HK-2 (cell line): ENCODE measurements at regions not wholly inside any gene's neighbourhood (a gene's known extent, or its start where the extent isn't known, plus 50 kb on each side); places are given as distances from the start of the nearest gene placed in this dataset.

Experiments used
- DNase-seq: peaks from one replicate; pipeline ENCODE4 v3.0.0-alpha.2; 2018; ENCODE audit not compliant: unreplicated experiment

DNA sequence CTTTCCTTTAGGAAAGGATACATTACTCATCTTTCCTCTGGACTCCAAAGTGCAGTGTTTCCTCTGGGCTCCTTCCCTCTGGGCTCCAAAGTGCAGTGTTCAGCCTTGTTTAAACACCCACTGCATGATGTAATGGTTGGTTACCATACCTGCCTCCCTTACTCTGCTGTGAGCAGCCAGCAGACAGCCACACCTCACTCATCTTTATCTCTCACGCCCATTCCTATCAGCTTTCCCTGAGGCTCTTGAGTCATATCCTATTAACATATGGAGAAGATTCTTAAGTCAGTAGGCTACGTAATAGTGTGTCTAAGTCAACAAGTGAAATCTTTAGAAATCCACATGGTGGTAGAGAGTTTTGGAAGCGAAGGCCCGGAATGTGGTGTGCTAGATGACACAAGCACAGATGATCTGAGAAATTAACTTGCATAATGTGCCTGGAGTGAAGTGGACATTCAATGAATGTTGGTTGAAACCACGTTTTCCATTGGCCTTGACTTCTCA lies 97.2 kb upstream of the CTNNB1 start:
- DNase-seq, result no peak

DNA sequence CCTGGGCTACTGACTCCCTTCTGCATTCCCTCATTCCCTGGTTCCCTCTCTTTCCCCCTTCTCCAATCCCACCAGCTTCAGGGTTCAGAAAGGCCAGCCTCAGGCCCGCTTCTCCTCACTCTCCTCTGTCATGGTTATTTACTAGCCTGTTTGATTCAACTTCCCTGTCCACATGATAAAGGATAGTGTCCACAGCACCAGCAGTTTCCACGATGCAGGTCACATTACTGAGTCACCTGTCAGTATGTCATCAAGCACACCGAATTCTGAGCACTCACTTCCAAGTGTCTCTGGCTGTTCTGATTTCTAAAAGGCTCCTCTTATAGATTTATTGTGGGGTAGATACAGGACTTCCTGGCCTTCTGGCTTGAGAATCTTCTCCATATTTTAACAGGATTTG lies 96.6 kb upstream of the CTNNB1 start:
- no peak for DNase-seq

DNA sequence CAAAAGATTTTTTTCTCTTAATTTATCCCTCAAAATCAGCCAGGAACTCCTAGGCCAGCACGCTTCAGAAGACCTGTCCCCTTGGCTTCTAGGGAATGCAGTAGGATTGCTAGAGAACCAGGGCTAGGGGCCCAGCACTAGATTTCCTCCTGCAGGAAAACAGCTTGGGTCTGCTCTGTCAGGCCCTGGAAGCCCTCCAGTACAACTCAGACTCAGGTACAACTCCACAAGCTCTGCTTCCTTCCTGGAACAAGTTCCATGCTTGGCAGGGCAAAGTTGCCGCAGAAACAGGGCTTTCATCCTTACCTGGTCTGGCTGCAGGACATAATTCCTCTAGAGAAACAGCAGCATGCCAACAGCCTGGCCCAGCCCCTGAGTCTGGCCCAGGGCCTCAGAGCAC lies 96.1 kb upstream of the CTNNB1 start:
- no peak for DNase-seq

DNA sequence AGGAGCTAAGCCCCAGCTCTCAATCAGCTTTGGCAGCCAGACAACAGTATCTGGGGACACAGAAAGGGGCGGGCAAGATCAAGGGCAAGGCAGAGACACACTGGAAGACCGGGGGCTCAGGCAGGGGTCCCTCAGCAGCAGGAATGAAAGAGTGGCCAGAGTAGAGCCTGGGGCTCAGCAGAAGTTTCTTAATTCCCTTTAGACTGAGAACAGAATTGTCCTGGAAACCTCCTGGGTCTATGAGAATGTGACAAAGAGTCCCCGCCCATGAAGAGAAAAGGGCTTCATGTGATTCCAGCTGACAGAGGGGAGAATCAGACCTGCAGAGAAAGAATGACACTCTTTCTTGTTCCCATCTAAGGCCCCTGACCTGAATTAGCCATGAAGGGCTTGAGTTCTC lies 95.2 kb upstream of the CTNNB1 start:
- no peak for DNase-seq

DNA sequence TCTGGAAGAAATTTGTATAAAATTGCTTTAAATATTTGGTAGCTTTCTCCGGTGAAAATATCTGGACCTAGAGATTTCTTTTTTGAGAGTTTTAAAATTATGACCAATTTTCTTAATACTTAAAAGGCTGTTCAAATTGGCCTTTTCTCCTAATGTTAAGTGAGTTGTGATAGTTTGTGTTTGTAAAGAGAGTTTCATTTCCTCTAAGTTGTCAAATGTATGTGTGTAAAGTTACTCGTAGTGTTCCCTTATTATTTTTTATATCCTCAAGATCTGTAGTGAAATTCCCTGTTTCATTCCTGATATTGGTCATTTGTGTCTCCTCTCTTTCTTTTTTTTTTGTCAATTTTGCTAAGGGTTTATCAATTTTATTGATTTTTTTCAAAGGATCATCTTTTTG lies 92.6 kb upstream of the CTNNB1 start:
- DNase-seq, result no peak

DNA sequence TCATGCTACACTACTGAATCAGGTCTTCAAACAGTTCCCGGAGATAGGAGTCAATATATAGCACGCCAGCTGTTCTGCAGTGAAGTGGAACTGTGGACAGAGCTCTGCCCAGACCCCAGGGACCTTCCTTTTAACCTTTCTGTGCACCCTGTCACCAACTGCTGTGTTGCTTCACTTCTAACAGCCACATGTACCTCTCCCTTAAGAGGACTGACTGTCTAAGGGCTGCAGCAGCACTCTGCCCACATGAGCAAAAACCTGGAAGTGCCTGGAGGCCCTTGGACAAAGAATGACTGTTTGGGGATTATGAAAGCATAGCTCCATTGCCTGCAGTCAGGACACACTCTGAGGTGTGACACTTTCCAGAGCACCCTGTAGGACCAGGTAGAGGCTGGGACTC lies 88.3 kb upstream of the CTNNB1 start:
- no peak for DNase-seq

DNA sequence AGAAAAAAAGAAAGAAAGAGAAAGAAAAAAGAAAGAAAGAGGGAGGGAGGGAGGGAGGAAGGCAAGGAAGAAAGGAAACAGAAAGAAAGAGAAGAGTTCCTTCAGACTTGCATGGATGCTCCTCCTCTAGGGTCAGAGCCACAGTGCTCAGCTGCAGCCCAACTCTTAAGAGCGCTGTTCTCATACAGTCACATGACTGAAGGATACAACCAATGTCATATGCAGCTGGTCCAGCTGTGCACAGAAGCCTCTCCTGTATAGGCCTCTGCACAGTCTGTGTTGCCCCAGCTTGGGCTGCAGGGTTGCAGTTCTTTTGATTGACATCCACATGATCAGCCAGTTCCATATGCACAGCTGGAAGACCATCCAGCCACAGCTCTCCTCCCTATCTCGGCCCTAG lies 86.8 kb upstream of the CTNNB1 start:
- DNase-seq, result no peak

DNA sequence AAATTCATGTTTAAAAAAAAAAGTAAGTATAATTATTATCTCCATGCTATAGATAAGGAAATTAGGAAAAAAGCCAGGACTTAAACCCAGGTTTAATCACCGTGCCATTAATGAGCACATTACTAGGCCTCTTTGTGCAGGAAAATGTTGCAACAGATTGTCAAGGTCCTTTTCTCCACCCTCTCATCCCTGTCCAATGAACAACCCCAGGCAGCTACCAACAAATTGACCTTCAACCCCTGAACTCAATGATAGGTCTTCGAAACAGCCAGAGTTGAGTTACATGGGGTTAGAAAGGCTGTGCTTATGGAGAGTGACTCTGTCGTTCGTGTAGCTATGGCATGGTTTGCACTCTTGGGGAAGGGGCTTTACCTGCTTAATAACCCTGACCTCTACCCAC lies 84.2 kb upstream of the CTNNB1 start:
- no peak for DNase-seq

DNA sequence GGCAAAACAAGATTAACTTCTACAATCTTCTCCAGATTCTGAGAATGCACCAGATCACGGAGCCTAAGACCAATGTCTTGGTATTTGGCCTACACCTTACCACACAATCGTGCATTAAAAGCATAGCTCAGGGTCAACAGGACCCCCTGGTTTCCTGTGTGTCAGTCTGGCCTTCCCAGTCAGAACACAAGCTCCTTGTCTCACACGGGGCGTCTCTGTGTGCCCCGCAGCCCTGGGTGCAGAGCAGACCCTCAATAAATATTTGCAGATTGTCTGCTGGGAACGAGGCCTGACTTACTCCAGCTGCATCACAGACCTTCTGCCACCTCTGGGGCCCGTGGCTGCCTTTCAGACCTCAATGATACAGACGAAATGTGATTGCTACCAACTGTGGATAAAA lies 82.5 kb upstream of the CTNNB1 start:
- DNase-seq, result no peak

DNA sequence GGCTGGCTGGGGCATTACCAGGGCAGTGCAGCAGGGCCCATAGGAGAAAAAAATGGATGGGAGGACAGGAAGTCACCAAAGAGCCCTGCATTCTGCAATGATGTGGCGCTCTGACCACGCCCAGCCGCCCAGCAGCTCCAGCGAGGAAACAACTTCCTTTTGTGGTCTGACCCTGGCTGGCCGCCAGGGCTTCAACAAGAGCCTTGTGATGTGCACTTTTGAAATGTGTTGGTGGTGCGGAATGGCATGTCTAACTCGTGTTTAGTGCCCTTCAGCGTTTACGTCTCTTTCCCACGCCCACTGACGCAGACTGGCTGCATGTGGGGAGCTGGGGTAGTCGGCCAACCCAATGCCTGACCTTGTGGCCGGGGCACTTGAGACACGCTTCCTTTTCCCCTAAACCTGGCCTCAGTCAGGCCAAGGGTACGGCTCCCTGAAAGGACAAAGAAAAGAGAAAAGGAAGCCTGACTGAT lies 81.9 kb upstream of the CTNNB1 start:
- peak; percentile 92 for DNase-seq

DNA sequence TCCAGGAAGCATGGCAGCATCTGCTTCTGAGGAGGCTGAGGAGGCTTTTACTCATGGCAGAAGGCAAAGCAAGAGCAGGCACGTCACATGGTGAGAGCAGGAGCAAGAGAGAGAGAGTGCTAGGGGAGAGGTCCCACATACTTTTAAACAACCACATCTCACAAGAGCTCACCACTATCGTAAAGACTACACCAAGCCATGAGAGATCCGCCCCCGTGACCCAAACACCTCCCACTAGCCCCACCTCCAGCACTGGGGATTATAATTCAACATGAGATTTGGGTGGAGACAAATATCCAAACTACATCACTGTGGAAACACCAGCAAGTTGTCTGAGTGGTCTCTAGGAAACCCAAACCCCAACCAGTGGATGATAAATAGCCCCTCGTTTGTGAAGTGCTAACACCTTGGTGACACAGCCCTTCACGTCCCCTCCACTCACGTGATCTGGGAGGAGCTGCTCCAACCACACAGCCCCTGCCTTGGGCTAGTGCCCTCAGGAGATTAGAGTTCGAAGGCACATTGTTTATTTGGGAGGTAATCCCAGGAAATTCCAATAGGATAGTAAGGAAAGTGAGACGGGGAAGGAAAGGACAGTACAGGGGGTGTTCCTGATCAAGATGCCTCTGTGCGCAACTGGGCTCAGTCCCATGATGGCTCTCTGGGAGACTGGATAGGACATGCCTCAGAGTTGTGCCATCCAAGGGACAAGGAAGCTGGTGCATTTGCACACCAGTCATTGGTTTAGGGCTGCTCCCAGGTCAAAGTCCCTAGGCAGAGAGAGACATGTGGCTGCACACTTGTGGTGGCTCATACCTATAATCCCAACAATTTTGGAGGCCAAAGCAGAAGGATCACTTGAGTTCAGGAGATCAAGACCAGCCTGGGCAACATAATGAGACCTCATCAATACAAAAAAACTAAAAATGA lies 80.6 kb upstream of the CTNNB1 start:
- no peak for DNase-seq

DNA sequence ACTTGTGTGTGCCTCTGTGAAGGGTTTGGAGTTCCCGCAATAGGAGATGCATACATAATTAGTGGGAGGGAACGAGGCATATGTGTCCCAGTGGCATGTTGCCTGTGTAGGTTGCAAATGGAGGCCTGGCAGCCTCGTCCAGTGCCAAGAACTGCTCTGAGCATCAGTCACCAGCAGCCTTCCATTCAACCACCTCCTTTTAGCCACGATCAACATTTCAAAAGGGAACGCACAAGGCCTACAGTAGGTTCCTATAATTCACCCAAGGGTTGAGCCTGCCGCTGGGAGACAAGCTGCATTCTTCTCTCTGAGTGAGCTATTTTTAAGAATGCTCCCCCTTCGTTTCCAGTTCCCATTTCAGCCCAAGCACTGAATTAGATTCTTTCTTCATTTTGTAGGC lies 78.8 kb upstream of the CTNNB1 start:
- DNase-seq, result no peak

DNA sequence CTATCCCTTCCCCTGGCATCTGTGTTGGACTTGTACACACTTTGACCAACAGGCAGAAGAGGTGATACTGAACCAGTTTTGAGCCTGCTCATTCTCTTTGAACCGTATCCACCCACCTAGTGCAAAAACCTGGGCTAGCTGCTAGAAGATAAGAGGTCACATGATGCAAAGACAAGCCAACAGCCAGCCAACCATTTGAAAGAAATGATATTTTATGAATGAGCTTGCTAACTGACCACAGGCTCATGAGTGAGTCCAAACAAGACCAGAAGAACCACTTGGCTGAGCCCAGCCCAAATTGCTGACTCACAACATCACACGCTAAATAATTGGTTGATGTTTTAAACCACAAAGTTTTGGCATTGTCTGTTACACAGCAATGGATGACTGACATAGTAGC lies 74.0 kb upstream of the CTNNB1 start:
- no peak for DNase-seq

DNA sequence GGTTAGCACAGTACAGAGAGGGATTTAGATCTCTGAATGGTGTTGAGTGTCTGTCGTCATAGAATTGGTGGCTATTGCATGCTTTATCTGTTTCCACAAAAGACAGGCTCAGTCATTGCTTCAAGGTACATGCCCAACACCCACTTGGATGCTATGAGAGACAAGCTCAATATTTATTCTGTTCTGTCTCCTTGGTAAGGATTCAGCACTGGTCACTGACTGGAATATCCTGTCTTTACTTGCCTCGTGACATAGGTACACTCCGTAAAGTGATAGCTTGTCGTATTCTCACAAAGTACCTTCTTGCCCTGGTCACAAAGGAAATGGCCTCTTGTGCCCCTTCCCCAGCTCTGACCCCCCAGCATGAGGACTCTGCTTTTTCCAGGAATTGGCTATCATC lies 72.8 kb upstream of the CTNNB1 start:
- DNase-seq, result no peak

DNA sequence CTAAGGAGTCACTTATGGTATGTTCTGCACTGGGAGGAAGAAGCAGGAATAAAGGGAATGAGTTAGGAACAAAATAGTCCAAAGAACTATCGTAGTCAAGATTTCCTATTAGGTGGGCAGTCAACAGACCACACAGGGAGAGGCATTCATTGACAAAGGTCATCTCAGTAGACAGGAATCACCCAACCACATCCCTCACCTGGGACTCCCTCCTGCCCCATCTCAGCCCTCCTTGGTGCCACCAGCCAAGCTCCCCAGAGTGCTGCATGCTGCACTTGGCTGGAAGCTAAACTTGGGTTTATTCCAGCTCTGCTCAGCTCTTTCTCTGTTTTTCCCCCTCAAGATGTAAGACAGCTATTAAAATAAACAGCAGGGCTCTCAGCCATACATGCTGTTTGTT lies 72.3 kb upstream of the CTNNB1 start:
- no peak for DNase-seq

DNA sequence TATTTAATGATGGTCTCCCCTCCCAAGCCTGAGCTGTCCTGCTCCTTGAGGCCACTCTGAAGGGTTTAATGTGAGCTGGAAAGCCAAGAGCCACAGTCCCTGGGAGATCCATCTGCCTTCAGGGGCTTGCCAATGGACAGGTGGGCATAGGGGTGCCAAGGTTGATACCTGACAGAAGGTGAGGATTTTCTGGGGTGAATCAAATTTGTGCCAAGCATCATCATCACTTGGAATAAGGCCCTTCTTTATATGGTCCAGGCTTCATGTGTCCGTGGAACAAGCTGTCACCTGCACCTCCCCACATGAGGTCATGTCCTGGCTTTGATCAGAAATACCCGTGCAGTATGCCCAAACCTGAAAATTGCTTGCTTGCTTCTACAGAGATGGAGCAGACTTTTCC lies 71.9 kb upstream of the CTNNB1 start:
- DNase-seq, result no peak

DNA sequence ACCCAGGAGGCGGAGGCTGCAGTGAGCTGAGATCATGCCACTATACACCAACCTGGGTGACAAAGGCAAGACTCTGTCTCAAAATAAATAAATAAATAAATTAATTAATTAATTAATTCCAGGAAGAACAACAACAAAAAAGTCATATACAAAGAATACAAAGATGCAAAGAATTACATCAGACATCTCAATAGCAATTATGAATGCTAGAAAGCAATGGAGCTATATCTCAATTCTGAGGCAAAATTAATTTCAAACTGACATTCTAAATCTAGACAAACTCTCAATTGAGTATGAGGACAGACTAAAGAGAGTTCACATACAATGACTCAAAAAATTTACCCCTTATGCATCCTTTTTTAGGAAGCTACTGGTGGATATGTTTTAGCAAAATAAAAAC lies 69.6 kb upstream of the CTNNB1 start:
- no peak for DNase-seq

DNA sequence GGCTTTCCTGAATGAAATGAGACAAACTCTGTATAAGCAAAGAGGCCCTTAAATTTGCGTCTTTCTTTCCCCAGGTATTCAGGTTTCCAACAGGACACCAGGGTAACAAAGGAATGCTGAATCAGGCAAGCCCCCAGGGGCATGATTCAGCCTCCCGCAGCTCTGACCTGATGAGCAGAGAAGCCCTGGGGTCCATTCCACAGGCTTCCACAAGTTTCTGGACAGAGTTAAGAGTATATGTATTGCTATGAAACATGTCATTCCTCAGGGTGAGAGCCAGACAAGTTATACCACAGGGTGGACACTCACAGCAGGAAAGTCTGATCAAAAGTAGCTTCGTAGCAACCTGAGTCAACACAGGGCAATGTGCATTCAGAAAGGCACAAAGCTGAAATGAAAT lies 68.1 kb upstream of the CTNNB1 start:
- no peak for DNase-seq

DNA sequence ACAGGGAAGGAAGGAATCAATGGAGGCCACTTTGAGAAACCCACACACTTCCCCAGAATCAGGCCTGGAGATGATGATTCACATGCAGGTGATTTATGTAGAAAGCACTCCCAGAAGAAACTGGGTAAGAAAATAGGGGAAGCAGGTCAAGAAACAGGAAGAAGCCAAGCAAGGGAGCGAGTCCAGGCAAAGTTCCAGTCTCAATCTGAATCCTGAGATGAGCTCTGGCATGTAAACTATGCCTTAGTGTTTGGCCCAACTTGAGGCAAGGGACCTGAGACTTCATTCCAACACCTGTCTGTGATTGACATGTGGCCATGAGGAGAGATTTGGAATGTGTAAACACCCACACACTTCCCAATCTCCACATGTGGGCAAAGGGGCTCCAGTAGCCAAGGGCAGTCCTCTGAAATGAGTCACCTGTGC lies 61.6 kb upstream of the CTNNB1 start:
- no peak for DNase-seq

DNA sequence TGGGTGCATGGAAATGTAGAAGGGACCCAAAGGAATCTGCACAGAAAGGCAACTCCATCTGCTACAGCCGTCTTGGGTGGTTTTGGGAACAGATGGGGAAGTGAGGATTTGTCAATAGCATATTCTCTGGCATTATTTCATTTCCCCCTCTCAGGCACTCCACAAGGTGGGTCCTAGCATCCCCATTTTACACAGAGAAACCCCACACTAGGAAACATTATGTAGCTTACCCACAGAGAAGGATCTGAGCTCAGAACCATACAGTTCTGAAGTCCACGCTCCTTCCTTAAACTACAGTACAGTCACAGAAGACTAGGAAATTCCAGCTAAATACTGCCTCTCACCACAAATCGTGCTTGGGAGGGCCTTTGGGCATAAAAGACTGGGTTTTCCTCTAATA lies 61.2 kb upstream of the CTNNB1 start:
- no peak for DNase-seq

DNA sequence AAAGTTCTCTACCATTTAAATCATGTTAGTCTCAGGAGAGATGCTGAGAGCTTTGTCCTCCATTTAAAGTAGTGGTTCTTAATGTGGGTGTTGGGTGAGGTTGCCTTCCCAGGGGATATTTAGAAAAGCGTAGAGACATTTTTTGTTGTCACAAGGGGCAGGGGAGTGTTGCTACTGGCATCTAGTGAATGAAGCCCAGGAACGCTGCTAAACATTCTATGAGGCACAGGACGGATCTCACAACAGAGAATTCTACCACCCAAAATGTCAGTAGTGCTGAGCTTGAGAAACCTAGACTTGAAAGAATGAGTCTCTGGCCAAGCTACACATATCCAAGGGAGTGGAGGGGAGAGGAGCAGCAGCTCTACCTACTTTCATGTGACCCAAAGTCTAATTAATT lies 60.7 kb upstream of the CTNNB1 start:
- DNase-seq, result no peak

DNA sequence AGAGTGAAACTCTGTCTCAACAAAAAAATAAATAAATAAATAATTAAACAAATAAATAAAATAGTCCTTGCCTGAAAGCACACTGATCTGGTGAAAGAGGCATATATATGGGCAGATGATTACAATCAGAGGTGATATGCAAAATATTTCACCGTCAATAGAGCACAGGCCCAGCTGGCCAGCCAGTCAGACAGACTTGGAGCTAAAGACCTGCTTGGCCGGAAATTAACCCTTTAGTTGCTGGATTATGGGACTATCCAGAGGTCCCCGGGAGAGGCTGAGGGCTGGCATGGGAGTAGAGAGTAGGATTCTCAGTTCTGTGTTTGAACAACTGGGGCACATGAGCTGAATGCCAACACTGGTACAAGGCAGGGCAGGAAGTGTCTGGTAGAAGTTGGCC lies 59.1 kb upstream of the CTNNB1 start:
- DNase-seq, result no peak

DNA sequence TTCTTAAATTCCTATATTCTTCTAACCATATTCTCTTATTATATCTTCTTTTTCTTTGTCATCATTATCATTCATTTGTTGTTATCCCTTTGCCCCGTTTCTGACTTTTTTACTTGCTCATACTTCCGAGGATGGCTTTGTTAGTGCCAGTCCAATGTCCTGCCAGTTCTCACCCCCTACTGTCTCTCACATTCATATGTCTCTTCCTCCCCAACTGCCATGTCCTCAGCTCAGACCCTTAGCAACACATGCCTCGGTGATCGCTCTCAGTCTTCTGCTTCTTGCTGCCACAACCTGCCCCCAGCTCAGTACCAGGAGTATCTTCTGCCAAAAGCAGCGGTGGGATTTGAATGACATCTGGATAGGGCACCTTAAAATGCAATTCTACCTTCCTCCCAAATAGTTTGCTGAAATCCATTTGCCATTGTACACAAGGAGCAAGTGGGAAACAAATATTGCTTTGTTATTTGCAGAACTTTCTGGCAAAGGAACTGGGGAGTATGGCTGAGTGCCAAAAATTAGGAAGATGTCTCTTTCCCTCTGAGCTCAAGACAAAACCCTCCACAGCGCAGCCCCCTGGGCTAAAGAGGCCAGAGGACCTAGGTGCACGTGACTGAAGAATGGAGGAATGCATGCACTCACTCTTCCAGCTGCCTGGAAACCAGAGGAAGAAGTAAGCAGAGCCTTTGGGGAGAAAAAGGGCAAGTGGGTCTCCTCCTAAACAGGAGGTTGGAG lies 57.7 kb upstream of the CTNNB1 start:
- DNase-seq, result no peak
